MM.1S (cell line): ENCODE measurements at regions not wholly inside any gene's neighbourhood (a gene's known extent, or its start where the extent isn't known, plus 50 kb on each side); places are given as distances from the start of the nearest gene placed in this dataset.

ENCODE experiments used
- DNase-seq: peaks from one replicate; pipeline ENCODE4 v3.0.0-alpha.2; 2015
- H2AFZ ChIP-seq: fragments of 300-600 bp; sonication (generic); 2 replicates; pipeline ENCODE4 v1.6.0; 2016; ENCODE audit warnings: antibody characterized with exemption, low read length
- H3F3A ChIP-seq: fragments of 300-600 bp; sonication (generic); 2 replicates; pipeline ENCODE4 v1.6.1; 2016; ENCODE audit warnings: mild to moderate bottlenecking, antibody characterized with exemption, low read length, moderate library complexity, mixed read lengths; ENCODE audit not compliant: insufficient read depth
- H3K27ac ChIP-seq: fragments of 300-600 bp; sonication (generic); 2 replicates; pipeline ENCODE4 v1.5.1; 2016; ENCODE audit warnings: mild to moderate bottlenecking, low read length
- H3K27me3 ChIP-seq: fragments of 300-600 bp; sonication (generic); replicated peaks from 2 replicates; pipeline ENCODE4 v1.6.0; 2016; ENCODE audit warnings: low read length; ENCODE audit not compliant: insufficient read depth
- H3K36me3 ChIP-seq: fragments of 300-600 bp; sonication (generic); replicated peaks from 2 replicates; pipeline ENCODE4 v1.6.1; 2016; ENCODE audit warnings: mild to moderate bottlenecking, low read length, mixed read lengths; ENCODE audit not compliant: insufficient read depth
- H3K4me1 ChIP-seq: fragments of 300-600 bp; sonication (generic); 2 replicates; pipeline ENCODE4 v1.6.1; 2016; ENCODE audit warnings: low read length, mixed read lengths
- H3K4me2 ChIP-seq: fragments of 300-600 bp; sonication (generic); 2 replicates; pipeline ENCODE4 v1.6.0; 2016; ENCODE audit warnings: low read depth, low read length
- H3K4me3 ChIP-seq: fragments of 300-600 bp; sonication (generic); 2 replicates; pipeline ENCODE4 v1.5.1; 2016; ENCODE audit warnings: low read length, mixed read lengths
- H3K79me2 ChIP-seq: fragments of 300-600 bp; sonication (generic); 2 replicates; pipeline ENCODE4 v1.6.1; 2016; ENCODE audit warnings: mixed run types, low read length, mixed read lengths
- H3K9ac ChIP-seq: fragments of 300-600 bp; sonication (generic); 2 replicates; pipeline ENCODE4 v1.6.1; 2016; ENCODE audit warnings: low read length, mixed read lengths
- H3K9me2 ChIP-seq: fragments of 300-600 bp; sonication (generic); replicated peaks from 2 replicates; pipeline ENCODE4 v1.6.1; 2016; ENCODE audit warnings: mild to moderate bottlenecking, low read length, mixed read lengths; ENCODE audit not compliant: insufficient read depth
- H3K9me3 ChIP-seq: fragments of 300-600 bp; sonication (generic); replicated peaks from 2 replicates; pipeline ENCODE4 v1.6.1; 2016; ENCODE audit warnings: mild to moderate bottlenecking, low read length, mixed read lengths; ENCODE audit not compliant: insufficient read depth
- H4K20me1 ChIP-seq: fragments of 300-600 bp; sonication (generic); 2 replicates; pipeline ENCODE4 v1.6.1; 2016; ENCODE audit warnings: mild to moderate bottlenecking, low read length, moderate library complexity, mixed read lengths; ENCODE audit not compliant: insufficient read depth
- EZH2 ChIP-seq: fragments of 300-600 bp; sonication (generic); optimal IDR thresholded peaks from 2 replicates; pipeline ENCODE3; 2017; ENCODE audit warnings: low read depth, mild to moderate bottlenecking, antibody characterized with exemption, low read length, mixed read lengths
- EZH2phosphoT487 ChIP-seq: fragments of 300-600 bp; sonication (generic); IDR thresholded peaks from 2 replicates; pipeline ENCODE4 v1.6.1; 2018; ENCODE audit warnings: antibody characterized with exemption, low read length
- TF ChIP-seq, protein P1 (sequence below): fragments of 300-600 bp; sonication (generic); IDR thresholded peaks from 2 replicates; pipeline ENCODE4 v1.5.1; 2016; ENCODE audit warnings: antibody characterized with exemption, low read length, mixed read lengths

DNA sequence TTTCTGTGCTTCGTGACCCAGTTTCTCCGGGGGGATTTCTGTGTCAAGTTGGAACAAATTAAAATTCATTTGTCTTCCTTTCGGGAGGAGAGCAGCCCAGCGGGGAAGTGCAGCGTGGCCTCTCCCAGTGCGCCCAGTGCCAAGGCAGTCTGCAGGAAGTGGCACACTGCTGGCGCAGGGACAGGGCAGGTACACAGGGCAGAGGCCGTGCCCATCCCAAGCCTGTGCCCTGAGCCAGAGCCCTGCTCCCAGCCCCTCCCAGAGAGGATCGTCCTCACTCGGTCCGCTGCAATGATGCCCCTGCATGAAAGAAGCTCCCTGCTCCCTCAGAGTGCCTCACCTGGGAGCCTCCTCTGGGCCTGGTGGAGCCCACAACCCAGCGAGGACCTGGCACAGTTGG lies 82.4 kb upstream of the PPP1R26 start:
- H3K4me2 ChIP-seq, result no peak overlapping the region
- no peaks in the 10 kb centered on the region for H3K36me3 ChIP-seq
- H3K9me3 ChIP-seq, result no peaks in the 10 kb centered on the region
- H3K9ac ChIP-seq, result no peak overlapping the region
- H3F3A ChIP-seq, result no peaks in the 10 kb centered on the region
- H4K20me1 ChIP-seq, result no peaks in the 10 kb centered on the region
- no peaks in the 10 kb centered on the region for H3K9me2 ChIP-seq
- no peak for DNase-seq
- H3K79me2 ChIP-seq, result no peaks in the 10 kb centered on the region
- TF ChIP-seq, protein P1, sequence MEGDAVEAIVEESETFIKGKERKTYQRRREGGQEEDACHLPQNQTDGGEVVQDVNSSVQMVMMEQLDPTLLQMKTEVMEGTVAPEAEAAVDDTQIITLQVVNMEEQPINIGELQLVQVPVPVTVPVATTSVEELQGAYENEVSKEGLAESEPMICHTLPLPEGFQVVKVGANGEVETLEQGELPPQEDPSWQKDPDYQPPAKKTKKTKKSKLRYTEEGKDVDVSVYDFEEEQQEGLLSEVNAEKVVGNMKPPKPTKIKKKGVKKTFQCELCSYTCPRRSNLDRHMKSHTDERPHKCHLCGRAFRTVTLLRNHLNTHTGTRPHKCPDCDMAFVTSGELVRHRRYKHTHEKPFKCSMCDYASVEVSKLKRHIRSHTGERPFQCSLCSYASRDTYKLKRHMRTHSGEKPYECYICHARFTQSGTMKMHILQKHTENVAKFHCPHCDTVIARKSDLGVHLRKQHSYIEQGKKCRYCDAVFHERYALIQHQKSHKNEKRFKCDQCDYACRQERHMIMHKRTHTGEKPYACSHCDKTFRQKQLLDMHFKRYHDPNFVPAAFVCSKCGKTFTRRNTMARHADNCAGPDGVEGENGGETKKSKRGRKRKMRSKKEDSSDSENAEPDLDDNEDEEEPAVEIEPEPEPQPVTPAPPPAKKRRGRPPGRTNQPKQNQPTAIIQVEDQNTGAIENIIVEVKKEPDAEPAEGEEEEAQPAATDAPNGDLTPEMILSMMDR, result no peak
- H3K4me3 ChIP-seq, result no peak overlapping the region
- H3K4me1 ChIP-seq, result no peaks in the 10 kb centered on the region
- no peak overlapping the region for H2AFZ ChIP-seq
- no peak overlapping the region for H3K27ac ChIP-seq
- peaks cover 35% of the 10 kb centered on the region for H3K27me3 ChIP-seq

DNA sequence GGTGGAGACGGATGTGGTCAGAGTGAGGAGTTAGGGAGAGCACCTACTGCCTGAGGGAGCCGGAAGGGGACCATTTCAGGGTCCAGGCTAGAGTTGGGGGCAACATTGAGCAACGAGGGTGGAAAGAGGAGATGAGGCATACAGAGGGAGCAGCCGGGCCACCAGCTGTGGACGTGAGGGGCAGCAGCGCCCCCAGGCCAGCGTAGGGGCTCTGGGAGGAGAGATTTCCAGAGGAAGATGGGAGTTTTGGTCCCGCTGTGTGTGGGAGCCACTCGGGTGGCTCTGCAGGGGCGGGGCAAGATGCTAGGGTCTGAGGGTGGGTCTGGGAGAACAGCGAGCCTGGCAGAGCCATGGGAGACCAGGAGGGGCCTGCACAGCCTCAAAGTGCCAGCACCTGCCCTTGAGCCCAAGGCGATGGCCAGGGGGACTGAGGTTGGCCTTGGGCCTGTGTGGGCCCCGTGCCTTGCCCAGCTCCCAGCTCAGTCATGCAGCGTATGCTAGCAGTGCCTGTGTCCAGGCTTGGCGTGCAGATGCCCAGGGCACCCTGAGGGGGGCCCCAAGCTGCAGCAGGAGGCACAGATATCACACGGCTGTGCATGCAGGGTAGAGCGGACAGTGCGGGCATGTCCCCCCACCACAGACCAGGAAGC lies 80.5 kb upstream of the PPP1R26 start:
- Histone ChIP-seq H3K27me3 (peaks cover 43% of the 10 kb centered on the region), H3K27ac (no peak overlapping the region), H3K4me2 (no peak overlapping the region), H3K4me3 (no peak overlapping the region), H3K4me1 (no peaks in the 10 kb centered on the region), H3K9me3 (no peaks in the 10 kb centered on the region), H4K20me1 (no peaks in the 10 kb centered on the region), H3K79me2 (no peaks in the 10 kb centered on the region), H3K36me3 (no peaks in the 10 kb centered on the region), H2AFZ (no peak overlapping the region), H3K9ac (no peak overlapping the region), H3K9me2 (no peaks in the 10 kb centered on the region), H3F3A (no peaks in the 10 kb centered on the region)
- no peak for DNase-seq
- TF ChIP-seq EZH2 (no peak), EZH2phosphoT487 (no peak)
- TF ChIP-seq, protein P1, result no peak

DNA sequence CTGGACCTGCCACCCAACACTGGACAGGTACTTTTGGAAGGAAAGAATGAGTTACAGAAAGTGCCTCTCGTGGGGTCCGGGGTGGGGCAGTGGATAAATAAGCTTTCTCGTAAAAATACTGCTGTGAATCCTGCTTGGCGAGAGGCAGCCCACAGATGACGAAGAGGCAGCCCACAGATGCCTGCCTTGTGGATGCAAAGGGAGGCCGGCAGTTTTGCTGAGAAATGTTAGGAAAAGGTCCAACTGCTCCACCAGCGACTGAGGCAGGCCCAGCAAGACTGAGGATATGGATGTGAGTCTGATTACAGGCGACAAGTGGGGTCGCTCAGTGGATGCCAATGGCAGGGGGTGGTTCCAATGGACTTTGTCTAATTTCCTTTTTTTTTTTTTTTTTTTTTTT lies 79.1 kb upstream of the PPP1R26 start:
- Histone ChIP-seq H3K9me3 (no peaks in the 10 kb centered on the region), H3F3A (no peaks in the 10 kb centered on the region), H3K4me3 (no peak overlapping the region), H3K9ac (no peak overlapping the region), H3K9me2 (no peaks in the 10 kb centered on the region), H4K20me1 (no peaks in the 10 kb centered on the region), H3K27me3 (peaks cover 55% of the 10 kb centered on the region), H3K79me2 (no peaks in the 10 kb centered on the region), H3K4me2 (no peak overlapping the region), H3K27ac (no peak overlapping the region), H2AFZ (no peak overlapping the region), H3K4me1 (no peaks in the 10 kb centered on the region), H3K36me3 (no peaks in the 10 kb centered on the region)
- DNase-seq, result no peak
- TF ChIP-seq, protein P1, result no peak
- TF ChIP-seq EZH2 (no peak), EZH2phosphoT487 (no peak)
